Tibial nerve (tissue), 4 donors: ENCODE measurements at regions not wholly inside any gene's neighbourhood (a gene's known extent, or its start where the extent isn't known, plus 50 kb on each side); places are given as distances from the start of the nearest gene placed in this dataset. TPM values are rescaled to one million over a fixed set of nuclear protein-coding genes. Genes with fewer than 3 reads are reported as not detected.

Experiments
- DNase-seq, 2 donors: peaks; one replicate each; pipeline ENCODE4 v3.0.0-alpha.2; 2019; ENCODE audit warnings: low spot score in 2 of 2
- H3K27ac ChIP-seq, 4 donors: fragments of 200-600 bp; sonication (generic) in 3 of 4; one replicate each; pipeline ENCODE4 v1.5.1; 2017 to 2019; ENCODE audit warnings: mild to moderate bottlenecking in 1 of 4
- H3K27me3 ChIP-seq, 2 donors: fragments of 200-600 bp; sonication (generic) in 1 of 2; one replicate each; pipeline versions ENCODE4 v1.5.1 to v1.6.0; 2017 to 2019
- H3K36me3 ChIP-seq, 3 donors: fragments of 200-600 bp; sonication (generic); one replicate each; pipeline ENCODE4 v1.5.1; 2018 to 2019
- H3K4me1 ChIP-seq, 4 donors: fragments of 200-600 bp; sonication (generic) in 3 of 4; one replicate each; pipeline ENCODE4 v1.5.1; 2017 to 2019
- H3K4me3 ChIP-seq, 4 donors: fragments of 200-600 bp; sonication (generic) in 3 of 4; one replicate each; pipeline ENCODE4 v1.5.1; 2017 to 2019; ENCODE audit warnings: mild to moderate bottlenecking in 1 of 4, moderate library complexity in 1 of 4
- H3K9me3 ChIP-seq, 4 donors: fragments of 200-600 bp; sonication (generic) in 3 of 4; one replicate each; pipeline ENCODE4 v1.5.1; 2017 to 2019
- CTCF ChIP-seq, 5 experiments: fragments of 200-600 bp in 3 of 5; fragments of 450-650 bp in 2 of 5; sonication (generic) in 3 of 5; IDR thresholded peaks; one replicate each; pipeline ENCODE4 v1.5.1; 2016 to 2019; ENCODE audit warnings: antibody characterized with exemption in 5 of 5, mild to moderate bottlenecking in 3 of 5, moderate library complexity in 2 of 5
- EP300 ChIP-seq, 2 donors: sonication (generic); formaldehyde crosslinking; IDR thresholded peaks; one replicate each; pipeline ENCODE4 v1.6.1; 2017; ENCODE audit warnings: antibody characterized with exemption in 2 of 2, mild to moderate bottlenecking in 1 of 2
- POLR2A ChIP-seq, 2 donors: fragments of 450-650 bp; IDR thresholded peaks; one replicate each; pipeline ENCODE4 v1.6.1; 2017; ENCODE audit warnings: antibody characterized with exemption in 2 of 2, mild to moderate bottlenecking in 2 of 2, moderate library complexity in 2 of 2
- WGBS, 2 donors: methylation state at CpG; one replicate each; pipeline ENCODE4 v1.1.5; 2018; 5-methylcytosine and 5-hydroxymethylcytosine counted together
- small RNA-seq: library from RNA; depleted of rRNA; stranded (forward); fragments of <200 nt; gene quantifications from one replicate; pipeline ENCODE3, GENCODE V24; 2016

- no peak overlapping the region for H3K27ac ChIP-seq
- no peak for TF ChIP-seq POLR2A (IDR thresholded peaks at IDR 0.05)
- TF ChIP-seq EP300 (IDR thresholded peaks at IDR 0.05), result no peak
- no peak for TF ChIP-seq CTCF (IDR thresholded peaks at IDR 0.05)
- WGBS, 2 donors, result 63 to 64% methylated on average over 1 of the region's 1 CpG
- H3K4me3 ChIP-seq, result no peak overlapping the region
- no peaks in the 10 kb centered on the region for H3K4me1 ChIP-seq
- H3K36me3 ChIP-seq, result no peaks in the 10 kb centered on the region
- H3K9me3 ChIP-seq, result no peaks in the 10 kb centered on the region
- H3K27me3 ChIP-seq, result no peaks in the 10 kb centered on the region
- DNase-seq, result no peak
Measured at GRCh38 chr12:47299586-47299985, 219.8 kb upstream of the AMIGO2 start.

GRCh38 chr12:47297993-47298392 lies 218.2 kb upstream of the AMIGO2 start:
- Histone ChIP-seq H3K27me3 (no peaks in the 10 kb centered on the region), H3K27ac (no peak overlapping the region), H3K4me1 (no peaks in the 10 kb centered on the region), H3K36me3 (no peaks in the 10 kb centered on the region), H3K4me3 (no peak overlapping the region), H3K9me3 (no peaks in the 10 kb centered on the region)
- no peak for DNase-seq
- TF ChIP-seq CTCF (IDR thresholded peaks at IDR 0.05), result no peak
- no peak for TF ChIP-seq POLR2A (IDR thresholded peaks at IDR 0.05)
- no peak for TF ChIP-seq EP300 (IDR thresholded peaks at IDR 0.05)

GRCh38 chr12:47296828-47297227 lies 217.1 kb upstream of the AMIGO2 start:
- Histone ChIP-seq H3K27me3 (no peaks in the 10 kb centered on the region), H3K9me3 (no peaks in the 10 kb centered on the region), H3K4me3 (no peak overlapping the region), H3K36me3 (no peaks in the 10 kb centered on the region), H3K4me1 (no peaks in the 10 kb centered on the region), H3K27ac (no peak overlapping the region)
- DNase-seq, result no peak
- TF ChIP-seq POLR2A (IDR thresholded peaks at IDR 0.05), result no peak
- no peak for TF ChIP-seq EP300 (IDR thresholded peaks at IDR 0.05)
- TF ChIP-seq CTCF (IDR thresholded peaks at IDR 0.05), result no peak

- H3K27me3 ChIP-seq, result no peaks in the 10 kb centered on the region
- DNase-seq, result no peak
- H3K9me3 ChIP-seq, result no peaks in the 10 kb centered on the region
- TF ChIP-seq POLR2A (IDR thresholded peaks at IDR 0.05), result no peak
- TF ChIP-seq EP300 (IDR thresholded peaks at IDR 0.05), result no peak
- no peak for TF ChIP-seq CTCF (IDR thresholded peaks at IDR 0.05)
- 87 to 89% methylated on average over 13 of the region's 13 CpGs for WGBS, 2 donors
- H3K4me1 ChIP-seq, result no peaks in the 10 kb centered on the region
- H3K36me3 ChIP-seq, result no peaks in the 10 kb centered on the region
- no peak overlapping the region for H3K27ac ChIP-seq
- no peak overlapping the region for H3K4me3 ChIP-seq
Measured at GRCh38 chr12:47293406-47293805, 213.6 kb upstream of the AMIGO2 start.

GRCh38 chr12:47286676-47287075 lies 206.9 kb upstream of the AMIGO2 start:
- no peak for DNase-seq
- no peaks in the 10 kb centered on the region for H3K36me3 ChIP-seq
- no peaks in the 10 kb centered on the region for H3K4me1 ChIP-seq
- no peak for TF ChIP-seq POLR2A (IDR thresholded peaks at IDR 0.05)
- TF ChIP-seq EP300 (IDR thresholded peaks at IDR 0.05), result no peak
- TF ChIP-seq CTCF (IDR thresholded peaks at IDR 0.05), result no peak
- no peak overlapping the region for H3K27ac ChIP-seq
- H3K27me3 ChIP-seq, result no peaks in the 10 kb centered on the region
- no peak overlapping the region for H3K4me3 ChIP-seq
- 58 to 60% methylated on average over 3 of the region's 3 CpGs for WGBS, 2 donors
- H3K9me3 ChIP-seq, result no peaks in the 10 kb centered on the region

Small RNA genes lying in the stretch of these regions (small RNA-seq; reads per million reads assigned to genes)
- not detected for gene AC004486.1
- gene MIR4494, result not detected
- not detected for gene RF00264
